ENCODE measurements at regions not wholly inside any gene's neighbourhood (a gene's known extent, or its start where the extent isn't known, plus 50 kb on each side); places are given as distances from the start of the nearest gene placed in this dataset.

- DNase-seq (ENCODE audit: extremely low read depth, low read depth): no peak
- TF ChIP-seq CTCF (IDR thresholded peaks at IDR 0.05; ENCODE audit: low read depth, low read length): no peak
Measured at GRCh38 chr11:22991196-22991595, 130.9 kb upstream of the CCDC179 start.

- TF ChIP-seq CTCF (IDR thresholded peaks at IDR 0.05; ENCODE audit: low read depth, low read length): no peak
- DNase-seq (ENCODE audit: extremely low read depth, low read depth): no peak
Measured at GRCh38 chr11:23006730-23007129, 146.5 kb upstream of the CCDC179 start.

- TF ChIP-seq CTCF (IDR thresholded peaks at IDR 0.05; ENCODE audit: low read depth, low read length): no peak
- DNase-seq (ENCODE audit: extremely low read depth, low read depth): no peak
Measured at GRCh38 chr11:23010790-23011335, 150.6 kb upstream of the CCDC179 start.

GRCh38 chr11:23012930-23013329 is 152.7 kb upstream of the CCDC179 start:
- DNase-seq (ENCODE audit: extremely low read depth, low read depth): no peak
- no peak for TF ChIP-seq CTCF (IDR thresholded peaks at IDR 0.05; ENCODE audit: low read depth, low read length)

- TF ChIP-seq CTCF (IDR thresholded peaks at IDR 0.05; ENCODE audit: low read depth, low read length): no peak
- no peak for DNase-seq (ENCODE audit: extremely low read depth, low read depth)
Measured at GRCh38 chr11:23013509-23013908, 153.2 kb upstream of the CCDC179 start.

GRCh38 chr11:23021287-23021863 is 161.1 kb upstream of the CCDC179 start:
- TF ChIP-seq CTCF (IDR thresholded peaks at IDR 0.05; ENCODE audit: low read depth, low read length): peak; percentile 77

GRCh38 chr11:23022854-23023253 is 162.6 kb upstream of the CCDC179 start:
- no peak for DNase-seq (ENCODE audit: extremely low read depth, low read depth)
- no peak for TF ChIP-seq CTCF (IDR thresholded peaks at IDR 0.05; ENCODE audit: low read depth, low read length)

More at GRCh38 chr11:23021287-23021863, 161.1 kb upstream of the CCDC179 start:
- no peak for DNase-seq (ENCODE audit: extremely low read depth, low read depth)

All from AG09319 (cell line).